H9 (cell line): ENCODE measurements at regions not wholly inside any gene's neighbourhood (a gene's known extent, or its start where the extent isn't known, plus 50 kb on each side); places are given as distances from the start of the nearest gene placed in this dataset.

Experiments used
- DNase-seq: peaks from one replicate; pipeline ENCODE4 v3.0.0-alpha.2; 2017
- H2AFZ ChIP-seq: one replicate; pipeline ENCODE4 v1.6.1; 2013; ENCODE audit warnings: mild to moderate bottlenecking, low read length, control low read depth, moderate library complexity
- H2AK5ac ChIP-seq: 2 replicates; pipeline ENCODE4 v1.6.1; 2013; ENCODE audit warnings: low read length, control low read depth, mixed read lengths; ENCODE audit not compliant: insufficient read length
- H2BK120ac ChIP-seq: one replicate; pipeline ENCODE4 v1.6.1; 2013; ENCODE audit warnings: low read depth, mild to moderate bottlenecking, low read length, control low read depth, inconsistent platforms; ENCODE audit not compliant: poor library complexity, severe bottlenecking
- H2BK12ac ChIP-seq: 2 replicates; pipeline ENCODE4 v1.6.1; 2013; ENCODE audit warnings: low read length, control low read depth, mixed read lengths, low read depth; ENCODE audit not compliant: insufficient read length
- H2BK15ac ChIP-seq: 2 replicates; pipeline ENCODE4 v1.6.1; 2013; ENCODE audit warnings: low read depth, low read length, control low read depth
- H2BK20ac ChIP-seq: one replicate; pipeline ENCODE4 v1.6.1; 2013; ENCODE audit warnings: low read depth, mild to moderate bottlenecking, low read length, control low read depth, inconsistent platforms; ENCODE audit not compliant: poor library complexity, severe bottlenecking
- H2BK5ac ChIP-seq: 2 replicates; pipeline ENCODE4 v1.6.1; 2013; ENCODE audit warnings: low read length, control low read depth, mixed read lengths; ENCODE audit not compliant: insufficient read length
- H3K14ac ChIP-seq: 2 replicates; pipeline ENCODE4 v1.6.1; 2013; ENCODE audit warnings: low read length, control low read depth; ENCODE audit not compliant: insufficient read depth
- H3K18ac ChIP-seq: 2 replicates; pipeline ENCODE4 v1.6.1; 2013; ENCODE audit warnings: low read depth, mild to moderate bottlenecking, mixed read lengths, low read length, control low read depth; ENCODE audit not compliant: insufficient read length
- H3K23ac ChIP-seq: 2 replicates; pipeline ENCODE4 v1.6.1; 2013; ENCODE audit warnings: low read length, control low read depth, mixed read lengths, low read depth; ENCODE audit not compliant: insufficient read length
- H3K23me2 ChIP-seq: 2 replicates; pipeline ENCODE4 v1.6.1; 2013; ENCODE audit warnings: low read depth, mild to moderate bottlenecking, mixed read lengths, low read length, control low read depth; ENCODE audit not compliant: insufficient read length, poor library complexity, severe bottlenecking
- H3K27ac ChIP-seq: 2 replicates; pipeline ENCODE4 v1.5.1; 2013; ENCODE audit warnings: low read length, control low read depth, mixed read lengths, low read depth; ENCODE audit not compliant: insufficient read length
- H3K27me3 ChIP-seq: 2 replicates; pipeline ENCODE4 v1.6.1; 2013; ENCODE audit warnings: low read length, control low read depth, inconsistent platforms; ENCODE audit not compliant: insufficient read depth
- H3K4ac ChIP-seq: 2 replicates; pipeline ENCODE4 v1.6.1; 2013; ENCODE audit warnings: low read depth, mild to moderate bottlenecking, control low read depth, inconsistent platforms, low read length, moderate library complexity
- H3K4me1 ChIP-seq: 2 replicates; pipeline ENCODE4 v1.6.1; 2013; ENCODE audit warnings: low read length, control low read depth, inconsistent platforms; ENCODE audit not compliant: insufficient read depth
- H3K4me2 ChIP-seq: 2 replicates; pipeline ENCODE4 v1.6.1; 2013; ENCODE audit warnings: low read length, control low read depth, mixed read lengths; ENCODE audit not compliant: insufficient read length, insufficient read depth
- H3K56ac ChIP-seq: 2 replicates; pipeline ENCODE4 v1.6.1; 2013; ENCODE audit warnings: low read depth, mild to moderate bottlenecking, mixed read lengths, low read length, control low read depth; ENCODE audit not compliant: insufficient read length
- H3K79me1 ChIP-seq: 2 replicates; pipeline ENCODE4 v1.6.1; 2013; ENCODE audit warnings: low read depth, mild to moderate bottlenecking, moderate library complexity, low read length, control low read depth, inconsistent platforms; ENCODE audit not compliant: insufficient read depth, poor library complexity, severe bottlenecking
- H3K79me2 ChIP-seq: 2 replicates; pipeline ENCODE4 v1.6.1; 2013; ENCODE audit warnings: low read length, control low read depth, inconsistent platforms; ENCODE audit not compliant: insufficient read depth
- H3K9ac ChIP-seq: 2 replicates; pipeline ENCODE4 v1.6.1; 2013; ENCODE audit warnings: low read length, control low read depth, mixed read lengths; ENCODE audit not compliant: insufficient read length; ENCODE audit errors: extremely low read depth
- H3K9me3 ChIP-seq: one replicate; pipeline ENCODE4 v1.6.1; 2013; ENCODE audit warnings: low read depth, low read length, inconsistent platforms; ENCODE audit not compliant: control insufficient read depth
- H3T11ph ChIP-seq: one replicate; pipeline ENCODE4 v1.6.1; 2013; ENCODE audit warnings: mild to moderate bottlenecking, low read length, control low read depth, inconsistent platforms
- H4K20me1 ChIP-seq: one replicate; pipeline ENCODE4 v1.6.1; 2013; ENCODE audit not compliant: control insufficient read depth, insufficient read length, insufficient read depth
- H4K5ac ChIP-seq: 2 replicates; pipeline ENCODE4 v1.6.1; 2013; ENCODE audit warnings: low read depth, mild to moderate bottlenecking, mixed read lengths, low read length, control low read depth; ENCODE audit not compliant: insufficient read length
- H4K8ac ChIP-seq: replicated peaks from 2 replicates; pipeline ENCODE4 v1.6.1; 2013; ENCODE audit warnings: low read length, control low read depth, mixed read lengths, low read depth; ENCODE audit not compliant: insufficient read length
- H4K91ac ChIP-seq: 2 replicates; pipeline ENCODE4 v1.6.1; 2013; ENCODE audit warnings: low read depth, mild to moderate bottlenecking, moderate library complexity, mixed read lengths, low read length, control low read depth; ENCODE audit not compliant: insufficient read length
- H3K27ac Mint-ChIP-seq, 3 experiments: 2 replicates in 2 of 3; 3 replicates in 1 of 3; pipeline ENCODE4 v1.8.0; 2020 to 2021; ENCODE audit warnings: mixed read lengths in 3 of 3, mild to moderate bottlenecking in 1 of 3, moderate library complexity in 1 of 3
- H3K27me3 Mint-ChIP-seq: 2 replicates; pipeline ENCODE4 v1.8.0; 2021; ENCODE audit warnings: low read depth, mild to moderate bottlenecking, moderate library complexity, mixed read lengths
- H3K36me3 Mint-ChIP-seq, 3 experiments: 2 replicates in 2 of 3; 3 replicates in 1 of 3; pipeline ENCODE4 v1.8.0; 2020 to 2021; ENCODE audit warnings: low read depth in 3 of 3, mixed read lengths in 3 of 3; ENCODE audit not compliant: insufficient read depth in 1 of 3
- H3K4me1 Mint-ChIP-seq, 2 experiments: 2 replicates each; pipeline ENCODE4 v1.8.0; 2020; ENCODE audit warnings: mixed read lengths in 2 of 2
- H3K4me3 Mint-ChIP-seq, 2 experiments: 2 replicates in 1 of 2; 3 replicates in 1 of 2; pipeline ENCODE4 v1.8.0; 2020 to 2021; ENCODE audit warnings: mild to moderate bottlenecking in 2 of 2, mixed read lengths in 2 of 2, moderate library complexity in 1 of 2
- H3K9me3 Mint-ChIP-seq, 2 experiments: 2 replicates in 1 of 2; 3 replicates in 1 of 2; pipeline ENCODE4 v1.8.0; 2020; ENCODE audit warnings: mild to moderate bottlenecking in 2 of 2, mixed read lengths in 2 of 2, moderate library complexity in 1 of 2
- CTCF ChIP-seq: fragments of 200-600 bp; sonication (generic); conservative IDR thresholded peaks from 3 replicates; pipeline ENCODE4 v1.8.0; 2021; ENCODE audit warnings: antibody characterized with exemption, mild to moderate bottlenecking
- WGBS: extraction: QIAGEN DNeasy Blood & Tissue Kit; methylation state at CpG from one replicate; pipeline ENCODE4 v1.1.7; 2013; ENCODE audit warnings: missing lambda C conversion rate, low lambda C conversion rate, mixed read lengths; ENCODE audit not compliant: insufficient read length; ENCODE audit errors: extremely low coverage; 5-methylcytosine and 5-hydroxymethylcytosine counted together

GRCh38 chr16:87190288-87191230 lies 126.6 kb downstream of the C16orf95 start:
- peaks cover 2% of the 10 kb centered on the region; the same call in 1 of the 2 replicates for H3K27me3 Mint-ChIP-seq

More at GRCh38 chr16:87190288-87191230, 126.6 kb downstream of the C16orf95 start:
- H2BK120ac ChIP-seq: no peak overlapping the region
- no peak overlapping the region for H2AK5ac ChIP-seq
- peaks cover 6 to 10% (median 7%) of the 10 kb centered on the region in 3 experiments for H3K36me3 Mint-ChIP-seq
- H3T11ph ChIP-seq: no peak overlapping the region
- H3K4me1 ChIP-seq: no peaks in the 10 kb centered on the region
- no peak overlapping the region for H3K27ac ChIP-seq
- H3K79me2 ChIP-seq: no peaks in the 10 kb centered on the region
- no peak overlapping the region for H2AFZ ChIP-seq
- no peak overlapping the region for H2BK5ac ChIP-seq
- DNase-seq: no peak
- peaks cover 13 to 15% of the 10 kb centered on the region in 2 experiments for H3K4me1 Mint-ChIP-seq
- no peak overlapping the region for H2BK20ac ChIP-seq
- H3K9ac ChIP-seq: no peak overlapping the region
- H3K4me3 Mint-ChIP-seq: no peak overlapping the region
- no peak overlapping the region for H3K18ac ChIP-seq
- no peak overlapping the region for H3K23ac ChIP-seq
- TF ChIP-seq CTCF: peak; percentile 60
- WGBS: no CpG with 5 or more reads among the region's 9 CpGs
- no peak overlapping the region for H2BK12ac ChIP-seq
- no peak overlapping the region for H3K27ac Mint-ChIP-seq
- no peak overlapping the region for H3K14ac ChIP-seq
- H3K23me2 ChIP-seq: no peaks in the 10 kb centered on the region
- no peak overlapping the region for H4K91ac ChIP-seq
- H3K9me3 Mint-ChIP-seq: peaks cover 15 to 18% of the 10 kb centered on the region in 2 experiments
- H2BK15ac ChIP-seq: no peak overlapping the region
- no peak overlapping the region for H3K56ac ChIP-seq
- H4K8ac ChIP-seq: no peak overlapping the region
- no peaks in the 10 kb centered on the region for H3K79me1 ChIP-seq
- no peaks in the 10 kb centered on the region for H3K9me3 ChIP-seq
- H4K20me1 ChIP-seq: no peaks in the 10 kb centered on the region
- H3K4me2 ChIP-seq: no peak overlapping the region
- no peak overlapping the region for H3K4ac ChIP-seq
- no peaks in the 10 kb centered on the region for H3K27me3 ChIP-seq
- no peak overlapping the region for H4K5ac ChIP-seq
